ENCODE measurements at regions not wholly inside any gene's neighbourhood (a gene's known extent, or its start where the extent isn't known, plus 50 kb on each side); places are given as distances from the start of the nearest gene placed in this dataset.

GRCh38 chr13:33544308-33544707, 258.8 kb upstream of the STARD13 start:
- POLR2A ChIA-PET = interaction anchor here (0.7 kb wide), 1 partner anchor 1116 kb away, joined by 4 read pairs; no protein-coding TSS in a partner anchor
- DNase-seq (ENCODE audit: extremely low spot score) = no peak
- CTCF ChIA-PET = interaction anchor here (0.8 to 6.2 kb wide), 8 partner anchors 11 to 894 kb away, joined by 3 to 58 read pairs (median 10); no protein-coding TSS in a partner anchor
- TF ChIP-seq CTCF (IDR thresholded peaks at IDR 0.05; ENCODE audit: control extremely low read depth, extremely low read depth, low read depth, missing control alignments) = no peak

GRCh38 chr13:33545492-33545891, 259.9 kb upstream of the STARD13 start:
- DNase-seq (ENCODE audit: extremely low spot score) = no peak
- CTCF ChIA-PET = interaction anchor here (2.8 to 6.2 kb wide), 2 partner anchors 9 to 178 kb away, joined by 16 to 58 read pairs; no protein-coding TSS in a partner anchor
- POLR2A ChIA-PET = no interaction called here
- TF ChIP-seq CTCF (IDR thresholded peaks at IDR 0.05; ENCODE audit: control extremely low read depth, extremely low read depth, low read depth, missing control alignments) = no peak

GRCh38 chr13:33547035-33547434, 261.5 kb upstream of the STARD13 start:
- CTCF ChIA-PET = interaction anchor here (0.7 to 6.2 kb wide), 4 partner anchors 13 to 176 kb away, joined by 3 to 58 read pairs (median 3); no protein-coding TSS in a partner anchor

GRCh38 chr13:33548069-33548468, 262.5 kb upstream of the STARD13 start:
- TF ChIP-seq CTCF (IDR thresholded peaks at IDR 0.05; ENCODE audit: control extremely low read depth, extremely low read depth, low read depth, missing control alignments) = no peak
- DNase-seq (ENCODE audit: extremely low spot score) = peak; percentile 15
- POLR2A ChIA-PET = no interaction called here
- CTCF ChIA-PET = no interaction called here

More at GRCh38 chr13:33547035-33547434, 261.5 kb upstream of the STARD13 start:
- no peak for DNase-seq (ENCODE audit: extremely low spot score)
- POLR2A ChIA-PET = no interaction called here
- no peak for TF ChIP-seq CTCF (IDR thresholded peaks at IDR 0.05; ENCODE audit: control extremely low read depth, extremely low read depth, low read depth, missing control alignments)

- DNase-seq (ENCODE audit: extremely low spot score) = no peak
- no peak for TF ChIP-seq CTCF (IDR thresholded peaks at IDR 0.05; ENCODE audit: control extremely low read depth, extremely low read depth, low read depth, missing control alignments)
- ChIA-PET CTCF (interaction anchor here (1.6 kb wide), 1 partner anchor 19 kb away, joined by 3 read pairs; no protein-coding TSS in a partner anchor), POLR2A (no interaction called here)
Observed at GRCh38 chr13:33550276-33550675, 264.7 kb upstream of the STARD13 start.

- CTCF ChIA-PET = interaction anchor here (1.6 kb wide), 1 partner anchor 19 kb away, joined by 3 read pairs; no protein-coding TSS in a partner anchor
- POLR2A ChIA-PET = no interaction called here
- TF ChIP-seq CTCF (IDR thresholded peaks at IDR 0.05; ENCODE audit: control extremely low read depth, extremely low read depth, low read depth, missing control alignments) = no peak
- peak; percentile 8 for DNase-seq (ENCODE audit: extremely low spot score)
Observed at GRCh38 chr13:33550885-33551284, 265.3 kb upstream of the STARD13 start.
